A204.1 (cell line): ENCODE measurements at regions not wholly inside any gene's neighbourhood (a gene's known extent, or its start where the extent isn't known, plus 50 kb on each side); places are given as distances from the start of the nearest gene placed in this dataset.

ENCODE experiments used
- FAIRE-seq: peaks from 2 replicates; lab custom pipeline; 2012; peaks lifted over from hg19 to GRCh38; lab: Jason Lieb, UNC

DNA sequence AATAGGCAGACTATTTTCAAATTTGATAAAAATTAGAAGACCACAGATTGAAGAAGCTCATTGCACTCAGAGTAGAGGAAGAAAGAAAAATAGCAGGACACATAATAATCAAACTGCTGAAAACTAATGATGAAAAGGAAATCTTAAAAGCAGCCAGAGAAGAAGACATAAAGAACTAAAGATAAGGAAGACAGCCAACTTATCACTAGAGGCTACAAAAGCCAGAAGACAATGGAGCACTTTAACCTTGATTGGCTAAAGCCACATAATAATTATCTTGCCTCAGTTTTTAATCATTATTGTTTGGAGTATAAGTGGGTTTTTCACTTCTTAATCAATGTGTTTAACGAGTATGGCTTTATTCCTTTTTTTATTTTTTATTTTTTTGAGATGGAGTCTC is 397.6 kb downstream of the RNF144B start:
- no peak for FAIRE-seq

DNA sequence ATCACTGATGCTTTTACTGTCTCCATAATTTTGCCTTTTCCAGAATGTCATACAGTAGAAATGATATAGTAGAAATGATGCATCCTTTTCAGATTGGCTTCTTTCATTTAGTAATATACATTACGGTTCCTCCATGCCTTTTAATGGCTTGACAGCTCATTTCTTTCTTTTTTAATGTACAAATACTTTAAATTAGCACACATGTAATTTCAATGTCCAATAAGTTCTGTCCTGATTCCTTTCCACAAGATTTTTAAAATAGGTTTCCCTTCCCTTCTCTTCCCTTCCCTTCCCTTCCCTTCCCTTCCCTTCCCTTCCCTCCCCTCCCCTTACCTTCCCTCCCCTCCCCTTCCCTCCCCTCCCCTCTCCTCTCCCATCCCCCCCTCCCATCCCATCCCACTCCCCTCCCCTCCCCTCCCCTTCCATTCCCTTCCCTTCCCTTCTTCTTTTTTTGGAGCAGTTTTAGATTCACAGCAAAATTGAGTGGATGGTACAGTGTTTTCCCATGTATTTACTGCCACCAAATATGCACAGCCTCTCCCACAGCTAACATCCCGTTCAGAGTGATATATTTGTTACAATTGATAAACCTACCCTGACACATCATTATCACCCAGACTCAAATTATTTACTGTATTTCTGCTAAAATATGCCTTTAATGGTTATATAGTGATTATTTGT is 398.8 kb downstream of the RNF144B start:
- no peak for FAIRE-seq

DNA sequence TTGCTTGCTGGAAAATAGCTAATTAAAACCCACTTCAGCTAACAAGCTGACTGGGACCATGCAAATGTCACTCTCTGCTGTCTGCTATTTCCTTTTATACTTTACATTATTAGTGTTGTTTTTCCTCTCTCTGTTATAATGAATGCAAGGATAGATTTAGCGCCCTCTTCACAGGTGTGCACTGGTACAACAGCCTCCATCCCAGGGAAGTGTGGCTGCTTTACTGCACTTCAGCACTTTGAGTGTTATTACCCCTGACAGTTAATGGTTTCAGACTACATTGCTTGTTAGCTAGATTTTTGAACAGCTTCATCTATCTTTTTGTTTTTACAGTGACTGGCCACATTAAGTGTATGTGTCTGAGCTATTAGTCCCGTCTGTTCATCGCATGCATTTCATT is 405.7 kb downstream of the RNF144B start:
- FAIRE-seq = no peak

DNA sequence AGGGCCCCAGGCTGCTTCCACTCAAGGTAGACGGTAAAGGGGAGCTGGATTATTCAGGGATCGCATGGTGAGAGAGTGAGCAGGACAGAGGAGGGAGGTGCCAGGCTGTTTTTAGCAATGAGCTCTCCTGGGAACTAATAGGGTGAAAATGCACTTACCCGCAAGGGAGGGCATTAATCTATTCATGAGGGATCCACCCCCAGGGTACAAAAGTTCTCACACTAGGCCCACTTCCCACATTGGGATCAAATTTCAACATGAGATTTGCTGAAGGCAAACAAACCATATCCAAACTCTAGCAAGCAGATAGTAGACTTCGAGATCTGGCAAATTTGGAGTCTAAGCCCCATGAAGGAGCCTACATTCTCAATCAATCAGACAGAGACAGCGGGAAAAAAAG is 408.6 kb downstream of the RNF144B start:
- no peak for FAIRE-seq

DNA sequence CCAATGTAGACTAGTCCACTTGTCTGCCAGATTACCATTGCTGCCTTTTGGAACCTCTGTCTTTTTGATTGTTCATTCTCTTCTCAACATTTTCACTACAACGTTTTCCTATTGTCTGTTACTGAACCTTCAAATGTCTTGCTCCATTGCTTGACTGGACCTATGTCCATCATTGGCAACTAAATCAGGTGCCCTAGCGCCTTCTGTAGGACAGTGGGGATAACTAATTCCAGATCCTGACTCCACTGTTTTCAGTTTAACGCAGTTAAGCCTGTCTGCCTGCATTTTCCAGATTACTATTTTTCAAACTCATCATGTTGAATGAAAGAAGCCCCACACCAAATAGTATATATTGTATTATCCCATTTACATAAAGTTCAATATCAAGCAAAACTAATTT is 433.6 kb downstream of the RNF144B start:
- FAIRE-seq = no peak

DNA sequence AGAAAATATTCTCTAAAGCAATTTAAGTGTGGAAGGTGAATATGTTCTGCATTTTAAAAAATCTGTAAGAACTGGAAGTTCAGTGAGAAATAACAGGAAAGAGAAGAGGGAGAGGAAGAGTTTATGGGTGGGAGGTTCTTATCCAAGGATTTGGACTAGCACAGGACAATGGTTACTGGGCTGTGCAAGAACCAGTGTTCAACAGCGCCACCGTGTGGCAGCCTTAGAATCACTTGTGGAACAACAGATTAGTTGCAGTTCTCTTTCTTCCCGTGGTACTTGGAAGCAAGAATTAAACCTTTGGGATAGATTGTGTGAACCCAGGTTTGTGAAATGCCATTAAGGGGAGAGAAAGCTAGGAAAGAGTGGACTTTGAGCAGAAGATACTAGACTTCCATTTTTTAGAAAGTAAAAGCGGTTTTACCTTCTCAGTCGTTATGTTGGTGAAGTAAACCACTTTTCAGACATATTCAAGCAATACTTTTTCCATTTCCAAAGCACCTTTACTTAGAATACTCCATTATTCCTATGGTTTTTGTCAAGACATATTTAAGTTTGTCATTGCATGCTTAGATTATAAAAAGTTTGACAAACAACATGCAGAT is 436.7 kb downstream of the RNF144B start:
- FAIRE-seq = no peak

DNA sequence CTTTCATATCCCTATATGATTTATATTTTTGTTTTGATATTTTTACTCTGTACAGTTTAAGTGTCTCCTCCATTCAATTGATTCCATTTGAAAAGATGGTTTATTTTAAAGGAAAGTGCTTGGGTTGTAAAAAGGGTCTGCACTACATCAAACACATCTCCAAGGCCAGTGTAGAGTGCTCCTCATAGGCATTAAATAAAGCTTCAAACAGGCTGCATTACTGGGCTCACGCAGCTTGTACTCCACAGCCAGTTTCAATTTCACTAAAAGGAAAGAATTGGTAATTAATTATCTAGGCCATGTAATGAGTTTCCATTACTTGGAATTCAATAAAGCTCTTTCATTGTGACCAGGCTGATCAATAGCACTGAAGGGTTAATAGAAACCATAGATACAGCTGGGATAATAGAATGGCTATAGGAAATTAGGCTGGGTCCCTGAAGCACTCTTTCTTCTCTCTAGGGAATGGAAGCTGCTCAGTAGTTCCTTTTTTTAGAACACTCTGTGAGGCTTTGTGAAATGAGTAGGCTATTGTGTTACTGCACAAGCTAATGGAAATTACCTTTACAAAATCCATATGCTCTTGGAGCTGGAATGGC is 442.2 kb downstream of the RNF144B start:
- no peak for FAIRE-seq

DNA sequence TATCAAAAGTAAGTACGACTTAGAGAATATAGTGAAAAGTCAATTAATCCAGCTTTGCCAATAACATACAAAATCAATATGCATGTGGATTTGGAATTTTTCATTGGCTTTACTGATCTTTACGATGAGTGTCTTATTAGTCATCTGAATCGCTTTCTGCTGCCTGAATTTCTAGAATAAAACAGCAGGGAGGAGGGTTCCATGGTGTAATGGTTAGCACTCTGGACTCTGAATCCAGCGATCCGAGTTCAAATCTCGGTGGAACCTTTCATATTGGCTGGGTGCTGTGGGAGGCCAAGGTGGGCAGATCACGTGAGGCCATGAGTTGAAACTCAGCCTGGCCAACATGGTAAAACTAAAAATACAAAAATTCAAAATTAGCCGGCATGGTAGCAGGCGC is 448.8 kb downstream of the RNF144B start:
- FAIRE-seq = no peak

DNA sequence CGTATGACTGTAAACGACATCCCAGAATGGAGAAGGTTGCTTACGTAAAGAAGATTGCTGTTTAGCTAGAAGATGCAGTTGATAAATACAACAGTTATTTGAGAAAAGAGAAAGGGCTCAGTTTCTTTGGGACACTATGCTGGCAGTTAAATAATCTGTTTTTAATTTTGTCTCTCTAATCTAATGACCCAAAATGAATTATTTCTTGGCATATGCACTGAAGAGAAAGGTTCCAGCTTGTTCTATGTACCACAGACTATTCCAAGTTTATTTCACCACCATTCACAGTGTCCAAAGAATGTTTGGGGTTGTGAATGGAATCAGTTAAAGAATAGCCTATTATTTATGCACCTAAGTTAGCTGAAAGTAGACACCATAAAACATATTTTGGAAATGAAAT is 449.9 kb downstream of the RNF144B start:
- no peak for FAIRE-seq

DNA sequence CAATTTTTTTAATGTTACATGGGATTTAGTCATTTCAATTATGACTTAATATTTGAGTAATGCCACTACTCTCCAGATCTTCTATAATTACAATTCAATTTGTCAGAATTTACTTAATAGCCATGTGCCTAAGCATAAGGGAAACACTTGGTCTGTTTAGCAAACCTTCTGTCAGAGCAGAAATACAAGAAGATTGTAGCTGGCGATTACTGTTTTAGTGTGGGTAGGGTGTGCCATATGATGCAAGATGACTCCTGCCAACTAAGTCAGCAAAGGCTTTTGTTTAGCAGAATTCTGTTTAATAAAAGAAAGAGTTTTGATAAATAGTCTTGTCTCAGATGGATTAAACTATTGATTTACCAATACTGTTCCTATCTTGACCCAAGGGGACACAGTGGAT is 455.4 kb downstream of the RNF144B start:
- FAIRE-seq = no peak

DNA sequence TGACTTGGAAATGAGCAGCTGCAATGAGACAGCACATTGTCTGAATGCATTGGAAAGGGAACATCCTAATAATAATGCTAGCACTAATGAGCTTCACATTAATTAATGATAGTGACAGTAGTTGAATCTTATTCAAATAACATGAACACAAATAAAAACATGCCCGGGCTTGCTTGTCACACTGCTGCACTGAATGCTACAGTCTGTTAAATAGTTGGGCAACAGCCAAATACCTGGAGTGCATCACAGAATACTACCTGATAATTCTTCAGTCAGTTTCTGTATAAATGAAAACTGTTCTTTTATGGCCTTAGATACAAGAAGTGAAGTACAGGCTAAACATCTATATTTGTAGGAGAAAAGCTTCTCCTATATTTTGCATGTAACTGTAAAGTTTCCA is 458.7 kb downstream of the RNF144B start:
- FAIRE-seq = no peak

DNA sequence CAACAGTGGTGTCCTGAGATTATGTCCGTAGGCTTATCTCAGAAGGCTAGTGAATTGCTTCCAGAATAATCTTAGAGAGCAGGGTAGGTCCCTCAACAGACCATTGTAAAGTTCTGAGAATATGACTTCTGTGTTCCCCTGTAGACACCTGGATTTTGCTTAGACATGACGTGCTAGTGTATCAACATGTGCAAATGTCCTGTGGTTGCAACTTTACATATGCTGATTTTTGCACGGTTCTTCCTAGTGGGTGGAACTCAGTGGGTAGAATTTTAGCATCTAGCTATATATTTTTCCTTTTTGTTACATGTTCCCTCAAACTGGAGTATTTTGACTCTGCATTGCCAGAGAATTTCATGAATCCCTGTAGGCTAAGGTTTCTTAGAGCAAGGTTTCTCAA is 459.2 kb downstream of the RNF144B start:
- FAIRE-seq = no peak

DNA sequence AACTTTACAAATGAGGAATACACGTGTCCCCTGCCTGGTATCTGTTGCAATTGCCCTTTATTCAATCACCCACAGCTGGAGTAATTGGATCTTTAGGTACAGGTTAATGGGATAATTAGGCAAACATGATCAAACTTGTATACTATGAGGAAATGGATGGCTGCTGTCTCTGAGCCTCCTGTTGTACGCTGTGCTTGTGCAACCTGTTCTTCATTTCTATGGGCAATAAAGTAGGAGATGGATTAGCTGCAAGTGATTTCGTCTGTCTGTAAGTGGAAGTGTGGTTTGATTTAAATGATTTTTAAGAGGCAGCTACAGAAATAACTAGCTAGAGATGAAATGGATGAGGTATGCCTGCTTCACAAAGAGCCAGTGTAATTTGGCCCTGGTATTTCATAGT is 474.1 kb downstream of the RNF144B start:
- no peak for FAIRE-seq

DNA sequence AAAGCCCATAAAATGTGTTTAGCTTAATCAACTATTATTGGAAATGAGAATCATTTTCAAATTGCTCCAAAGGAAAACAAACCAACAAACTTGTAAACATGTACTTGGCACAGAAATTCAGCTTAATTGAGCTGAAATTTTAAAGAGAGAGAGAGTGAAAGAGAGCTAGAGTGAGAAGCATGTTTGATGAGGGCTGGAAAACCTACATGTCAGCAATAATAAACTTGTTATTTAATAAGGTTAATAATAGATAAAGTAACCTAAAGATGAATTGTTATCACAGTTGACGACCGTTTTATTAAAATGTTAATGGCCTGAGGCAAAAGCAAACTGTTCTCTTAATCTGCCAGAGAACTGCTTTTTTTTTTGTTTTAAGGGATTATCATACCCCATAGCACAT is 496.1 kb downstream of the RNF144B start:
- no peak for FAIRE-seq

DNA sequence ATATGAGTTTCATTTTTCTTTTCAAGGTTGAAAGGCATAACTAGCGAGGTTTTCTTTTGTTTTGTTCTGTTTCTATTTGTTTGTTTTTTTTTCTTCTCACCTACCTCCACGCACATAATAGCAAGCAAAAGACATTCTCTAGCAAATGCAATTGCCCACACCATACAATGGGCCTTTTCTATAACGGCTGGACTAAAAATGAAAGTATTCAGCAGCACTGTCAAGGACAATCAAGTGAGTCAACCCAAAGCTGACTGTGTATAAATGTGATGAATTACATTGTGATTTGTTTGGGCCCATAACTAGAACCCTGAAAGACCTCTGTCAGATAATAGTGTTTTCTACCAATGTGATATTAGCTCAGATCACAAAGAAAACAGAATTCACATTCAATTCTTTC is 496.7 kb downstream of the RNF144B start:
- FAIRE-seq = no peak

DNA sequence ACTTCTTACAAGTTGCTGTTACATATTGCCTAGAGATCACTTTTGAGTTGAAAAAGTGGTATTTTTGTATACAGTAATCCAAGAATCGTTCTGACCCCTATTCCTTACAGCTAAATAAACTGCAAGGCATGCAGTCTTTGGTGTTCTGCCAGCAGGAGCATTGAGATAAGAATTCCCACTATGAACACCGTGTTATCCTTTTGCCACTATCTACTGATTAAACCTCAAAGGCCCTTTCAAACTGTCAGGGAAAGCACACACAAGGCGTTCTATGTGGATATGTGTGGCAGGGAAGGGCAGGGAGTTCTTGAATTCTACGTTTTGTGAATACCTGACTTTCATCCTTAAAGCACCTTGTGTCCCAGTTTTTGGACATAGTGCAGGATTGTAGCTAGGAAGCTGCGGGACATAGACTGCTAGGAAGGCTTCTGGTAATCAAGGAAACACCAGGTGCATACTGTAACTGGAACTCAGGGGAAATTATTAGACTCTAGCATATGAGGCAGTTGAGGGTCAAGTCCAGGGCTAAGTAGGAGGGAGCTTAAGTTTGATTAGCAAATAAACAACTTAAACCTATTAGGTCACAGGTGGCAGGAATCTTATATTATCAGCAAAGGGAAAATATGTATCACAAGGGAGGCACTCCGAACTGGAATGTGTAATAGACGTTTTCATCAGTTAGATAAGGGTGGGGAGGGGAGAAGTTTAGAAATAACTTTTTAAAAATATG is 506.6 kb downstream of the RNF144B start:
- no peak for FAIRE-seq

DNA sequence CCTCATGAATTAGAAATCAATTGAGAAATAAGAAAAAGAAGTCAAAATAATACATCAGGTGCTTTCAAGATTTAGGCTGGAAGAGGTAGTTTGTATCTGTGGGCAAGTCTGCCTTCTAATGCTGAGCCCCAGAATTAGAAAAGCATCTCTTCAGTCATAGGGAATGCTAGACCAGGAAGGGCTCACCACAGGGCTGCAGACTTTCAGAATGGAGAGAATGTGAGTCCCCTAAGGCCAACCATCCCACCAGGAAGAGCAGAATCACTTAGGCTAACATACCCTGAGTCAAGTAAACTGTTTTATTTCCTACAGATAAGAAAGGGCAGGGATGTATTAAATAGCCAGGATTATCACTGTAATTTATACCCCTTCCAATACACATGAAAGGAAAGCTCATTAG is 510.2 kb downstream of the RNF144B start:
- FAIRE-seq = no peak

DNA sequence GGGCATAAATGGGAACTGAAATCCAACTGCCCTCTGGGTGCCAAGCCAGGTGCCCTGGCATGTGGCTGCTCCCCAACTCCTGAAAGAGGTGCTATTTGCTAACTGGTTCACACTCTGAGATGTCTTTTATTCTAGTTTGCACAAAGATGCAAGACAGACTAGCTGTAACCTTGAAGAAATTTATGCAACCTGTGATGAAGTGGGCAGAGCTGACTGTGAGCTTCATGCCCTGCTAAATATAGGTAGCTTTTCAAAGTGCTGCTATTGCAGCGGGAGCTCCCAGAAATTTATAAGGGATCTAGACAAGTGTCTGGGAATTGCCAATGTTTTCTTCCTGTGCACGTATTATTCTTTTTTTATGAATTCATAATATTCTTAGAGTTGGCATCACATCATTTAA is 517.5 kb downstream of the RNF144B start:
- FAIRE-seq = no peak

DNA sequence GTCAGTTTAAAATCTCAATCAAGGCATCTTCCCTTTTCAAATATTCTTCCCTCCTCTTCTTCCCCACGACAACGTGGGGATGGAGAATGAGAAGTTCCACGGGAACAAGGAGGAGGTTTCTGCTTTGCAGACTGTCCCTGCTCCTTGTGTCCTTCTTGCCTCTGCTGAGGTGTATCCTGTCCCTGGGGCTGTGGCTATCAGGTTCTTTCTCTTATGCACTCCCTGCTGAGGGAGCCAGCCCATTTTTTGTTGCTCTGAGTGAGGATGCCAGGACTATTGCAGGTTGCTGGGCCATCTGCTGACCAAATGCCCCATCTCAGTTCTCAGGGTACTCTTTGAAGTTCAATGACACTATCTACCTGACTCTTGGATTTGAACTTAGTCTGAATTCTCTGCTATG is 533.6 kb downstream of the RNF144B start:
- no peak for FAIRE-seq

DNA sequence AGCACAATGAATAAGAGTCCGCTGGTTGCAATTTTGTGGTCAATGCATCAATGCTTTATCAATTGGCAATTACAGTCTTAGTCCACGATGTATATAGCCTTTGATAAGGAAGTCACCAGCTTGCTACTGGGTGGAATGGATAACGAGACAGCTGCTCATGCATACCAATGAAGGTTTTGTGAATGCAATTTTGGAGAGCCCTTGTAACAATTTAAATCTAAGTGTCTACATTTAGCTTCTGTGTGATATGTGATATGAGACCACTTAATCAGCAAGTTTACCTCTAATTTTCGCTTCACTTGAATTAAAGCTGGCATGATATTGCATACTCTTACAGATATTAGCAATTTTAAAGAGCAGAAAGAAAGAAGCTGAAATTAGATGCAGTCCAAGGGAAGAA is 543.9 kb downstream of the RNF144B start:
- FAIRE-seq = no peak

DNA sequence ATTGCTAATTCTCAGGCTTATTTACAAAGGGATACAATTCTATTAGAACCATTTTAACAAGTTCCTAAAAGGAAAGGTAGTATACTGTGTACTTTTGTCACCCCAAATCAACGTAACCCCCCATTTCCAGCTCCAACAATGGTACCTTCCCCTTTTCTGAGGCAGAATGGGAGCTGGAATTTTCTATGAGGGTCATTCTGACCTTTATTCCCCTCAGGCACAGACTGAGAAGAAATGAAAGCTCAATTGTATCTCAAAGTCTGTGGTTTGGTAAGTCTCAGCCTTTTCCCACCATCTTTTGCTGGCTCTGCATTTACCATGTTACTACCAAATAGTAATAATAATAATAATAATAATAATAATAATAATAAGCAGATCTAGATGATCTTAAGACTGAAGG is 571.0 kb downstream of the RNF144B start:
- FAIRE-seq = no peak

DNA sequence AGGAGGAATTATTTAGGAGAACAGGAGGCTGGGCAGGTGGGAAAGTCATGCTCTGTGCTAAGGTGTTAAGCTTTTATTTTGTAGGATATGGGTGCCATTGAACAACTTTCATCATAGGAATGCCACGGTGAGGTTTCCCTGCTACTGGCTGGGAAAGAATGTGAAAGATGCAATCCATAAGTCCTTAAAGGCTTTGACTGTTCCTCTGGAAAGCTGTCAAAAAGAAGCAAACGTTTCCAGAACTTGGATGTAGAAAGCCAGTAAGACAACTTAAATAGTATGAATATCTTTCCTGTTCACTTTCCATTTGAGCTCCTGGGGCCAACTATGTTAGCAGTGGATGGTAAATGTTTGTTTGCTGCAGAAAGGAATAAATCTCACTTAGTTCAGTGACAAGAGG is 574.4 kb downstream of the RNF144B start:
- no peak for FAIRE-seq

DNA sequence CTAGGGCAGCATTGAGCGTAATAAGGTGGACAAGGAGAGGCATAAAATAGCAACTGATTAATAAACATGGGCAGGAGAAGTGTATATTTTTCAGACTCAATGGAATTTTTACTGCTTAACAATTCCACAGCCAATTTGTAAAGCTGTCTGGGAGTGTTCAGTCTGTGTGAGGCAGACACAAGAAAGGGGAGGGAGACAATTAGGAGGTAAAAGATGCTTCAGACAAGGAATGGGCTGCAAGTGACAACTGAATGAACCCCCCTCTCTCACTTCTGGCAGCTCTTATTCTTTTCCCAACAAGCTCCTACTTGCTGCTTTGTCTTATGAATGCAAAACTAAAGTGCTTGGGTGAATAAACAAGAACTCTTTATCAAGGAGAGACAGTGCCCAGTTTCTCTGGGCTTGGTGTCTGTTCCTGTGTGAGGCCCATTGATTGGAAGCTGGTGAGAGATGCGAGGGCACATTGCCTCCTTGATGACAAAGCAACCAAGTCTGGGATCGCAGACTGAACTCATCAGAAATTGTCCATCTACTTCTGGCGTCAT is 575.3 kb downstream of the RNF144B start:
- FAIRE-seq = no peak
